HCT116 (cell line): ENCODE measurements at regions not wholly inside any gene's neighbourhood (a gene's known extent, or its start where the extent isn't known, plus 50 kb on each side); places are given as distances from the start of the nearest gene placed in this dataset.

Experiments used
- ATAC-seq: fragments of 200-7000 bp; cut with Tn5 transposase; 2 replicates; pipeline ENCODE4 v1.9.1; 2020; ENCODE audit warnings: mild to moderate bottlenecking, moderate library complexity
- BruUV-seq: library from RNA; stranded (reverse); fragments of 400-500 nt; replicated peaks from 2 replicates; lab custom pipeline; 2021; lab: Mats Ljungman, UMichigan
- CTCF ChIA-PET: fragments of 300-600 bp; sonication (Branson Sonifier 250); formaldehyde crosslinking; loops from one replicate; lab custom pipeline; 2021; ENCODE audit warnings: antibody characterized with exemption; lab: Charles Lee
- POLR2A ChIA-PET: fragments of 300-600, 350-600 bp; sonication (Branson Sonifier 250); formaldehyde crosslinking; loops from one replicate; lab custom pipeline; 2021; ENCODE audit warnings: antibody characterized with exemption; lab: Charles Lee
- RAD21 ChIA-PET, 2 experiments: fragments of 300-600 bp; sonication (Branson Sonifier 250); formaldehyde crosslinking; loops; one replicate each; lab custom pipeline; 2023; ENCODE audit warnings: low total read pairs in 2 of 2; ENCODE audit not compliant: uncharacterized antibody in 2 of 2, unreplicated experiment in 2 of 2, low non-redundant PET in 1 of 2; lab: Charles Lee
- DNase-seq: peaks from one replicate; pipeline ENCODE4 v3.0.0-alpha.2; 2010; ENCODE audit warnings: low read depth, low spot score
- H2AFZ ChIP-seq: fragments of 200-600 bp; shearing (Covaris generic), sonication (generic); 2 replicates; pipeline ENCODE4 v1.6.1; 2017; ENCODE audit warnings: low read depth, mixed run types, mixed read lengths, antibody characterized with exemption, low read length; ENCODE audit not compliant: poor library complexity, severe bottlenecking
- H3K27ac ChIP-seq: 2 replicates; pipeline ENCODE4 v1.5.1; 2012; ENCODE audit warnings: low read depth, low read length
- H3K27me3 ChIP-seq: fragments of 200-600 bp; sonication (generic); 2 replicates; pipeline ENCODE4 v1.6.1; 2016; ENCODE audit warnings: mixed run types, low read length, mixed read lengths; ENCODE audit not compliant: insufficient read depth
- H3K36me3 ChIP-seq, 2 experiments: fragments of 200-500 bp in 1 of 2; fragments of 200-600 bp in 1 of 2; sonication (Bioruptor generic) in 1 of 2; sonication (generic) in 1 of 2; 2 replicates each; pipeline versions ENCODE4 v1.5.1 to v1.6.1; 2014 to 2016; ENCODE audit warnings: low read length in 2 of 2, inconsistent platforms in 1 of 2, mixed read lengths in 1 of 2, mixed run types in 1 of 2; ENCODE audit not compliant: insufficient read depth in 2 of 2, control insufficient read depth in 1 of 2
- H3K4me1 ChIP-seq, 2 experiments: fragments of 200-600 bp in 1 of 2; sonication (generic) in 1 of 2; 2 replicates each; pipeline versions ENCODE4 v1.5.1 to v1.6.1; 2012 to 2017; ENCODE audit warnings: low read length in 2 of 2, inconsistent platforms in 1 of 2, mild to moderate bottlenecking in 1 of 2, mixed read lengths in 1 of 2, mixed run types in 1 of 2, moderate library complexity in 1 of 2; ENCODE audit not compliant: insufficient read depth in 2 of 2, control insufficient read depth in 1 of 2
- H3K4me2 ChIP-seq: fragments of 200-600 bp; sonication (generic); 2 replicates; pipeline ENCODE4 v1.6.1; 2017; ENCODE audit warnings: mixed run types, low read length, mixed read lengths
- H3K4me3 ChIP-seq, 2 experiments: fragments of 200-600 bp in 1 of 2; sonication (generic) in 1 of 2; replicated peaks in 1 of 2; 2 replicates each; pipeline ENCODE4 v1.5.1; 2011 to 2016; ENCODE audit warnings: low read length in 2 of 2, control low read depth in 1 of 2, low read depth in 1 of 2, mild to moderate bottlenecking in 1 of 2, mixed read lengths in 1 of 2, mixed run types in 1 of 2
- H3K79me2 ChIP-seq: fragments of 200-600 bp; sonication (generic); 2 replicates; pipeline ENCODE4 v1.6.1; 2017; ENCODE audit warnings: mild to moderate bottlenecking, mixed run types, low read length, moderate library complexity, mixed read lengths; ENCODE audit not compliant: insufficient read depth
- H3K9ac ChIP-seq: fragments of 200-600 bp; sonication (generic); 2 replicates; pipeline ENCODE4 v1.6.1; 2016; ENCODE audit warnings: low read length, mixed read lengths
- H3K9me2 ChIP-seq: fragments of 200-600 bp; sonication (generic), shearing (Covaris generic); 2 replicates; pipeline ENCODE4 v1.6.1; 2017; ENCODE audit warnings: mixed run types, mild to moderate bottlenecking, moderate library complexity; ENCODE audit not compliant: insufficient read depth
- H3K9me3 ChIP-seq, 2 experiments: fragments of 200-500 bp in 1 of 2; fragments of 200-600 bp in 1 of 2; sonication (Bioruptor generic) in 1 of 2; sonication (generic) in 1 of 2; 2 replicates each; pipeline ENCODE4 v1.6.1; 2014 to 2017; ENCODE audit warnings: low read length in 2 of 2, mixed read lengths in 2 of 2, inconsistent platforms in 1 of 2, low read depth in 1 of 2, mild to moderate bottlenecking in 1 of 2, mixed run types in 1 of 2, moderate library complexity in 1 of 2; ENCODE audit not compliant: control insufficient read depth in 1 of 2, insufficient read depth in 1 of 2
- H4K20me1 ChIP-seq: fragments of 200-600 bp; sonication (generic), shearing (Covaris generic); 2 replicates; pipeline ENCODE4 v1.6.1; 2017; ENCODE audit warnings: mixed run types, mild to moderate bottlenecking, moderate library complexity; ENCODE audit not compliant: insufficient read depth
- CEBPB ChIP-seq: IDR thresholded peaks from 2 replicates; pipeline ENCODE4 v1.6.1; 2012; ENCODE audit warnings: low read depth
- EGR1 ChIP-seq: IDR thresholded peaks from 2 replicates; pipeline ENCODE4 v1.6.1; 2012; ENCODE audit warnings: low read depth
- EZH2 ChIP-seq: fragments of 200-600 bp; sonication (generic); IDR thresholded peaks from 2 replicates; pipeline ENCODE4 v1.6.1; 2017; ENCODE audit warnings: antibody characterized with exemption, mixed run types
- FOSL1 ChIP-seq: IDR thresholded peaks from 2 replicates; pipeline ENCODE4 v1.6.1; 2012; ENCODE audit warnings: low read depth
- JUND ChIP-seq: IDR thresholded peaks from 2 replicates; pipeline ENCODE4 v1.6.1; 2012
- MAX ChIP-seq: IDR thresholded peaks from 2 replicates; pipeline ENCODE4 v1.6.1; 2012
- POLR2A ChIP-seq: IDR thresholded peaks from 2 replicates; pipeline ENCODE4 v1.7.0; 2011; ENCODE audit warnings: borderline replicate concordance; ENCODE audit not compliant: insufficient read depth, insufficient read length; ENCODE audit errors: extremely low read depth
- POLR2AphosphoS5 ChIP-seq: IDR thresholded peaks from 2 replicates; pipeline ENCODE4 v1.6.1; 2011; ENCODE audit warnings: mild to moderate bottlenecking, low read depth, low read length, moderate library complexity
- REST ChIP-seq: IDR thresholded peaks from 2 replicates; pipeline ENCODE4 v1.6.1; 2012; ENCODE audit warnings: low read depth
- SIN3A ChIP-seq: IDR thresholded peaks from 2 replicates; pipeline ENCODE4 v1.6.1; 2012; ENCODE audit warnings: low read depth
- SRF ChIP-seq: IDR thresholded peaks from 2 replicates; pipeline ENCODE4 v1.6.1; 2012; ENCODE audit warnings: low read depth
- YY1 ChIP-seq: IDR thresholded peaks from 2 replicates; pipeline ENCODE4 v1.6.1; 2011; ENCODE audit warnings: low read length, low read depth, moderate library complexity, mild to moderate bottlenecking; ENCODE audit not compliant: insufficient replicate concordance; ENCODE audit errors: extremely low read depth
- intact Hi-C: fragments of 100-400 bp; cut with micrococcal nuclease; formaldehyde crosslinking; loops from 2 replicates; pipeline ENCODE4 v1.10.0; 2022
- TF ChIP-seq, protein P1 (sequence below): IDR thresholded peaks from 2 replicates; pipeline ENCODE4 v1.6.1; 2012
- TF ChIP-seq, protein P2 (sequence below), 3 experiments: fragments of 200-600 bp in 1 of 3; sonication (generic) in 1 of 3; IDR thresholded peaks in 2 of 3; conservative IDR thresholded peaks in 1 of 3; 2 replicates each; pipeline ENCODE4 v1.5.1; 2012 to 2017; ENCODE audit warnings: low read depth in 2 of 3, low read length in 2 of 3, antibody characterized with exemption in 1 of 3, borderline replicate concordance in 1 of 3, control low read depth in 1 of 3, mild to moderate bottlenecking in 1 of 3, mixed read lengths in 1 of 3, mixed run types in 1 of 3, moderate library complexity in 1 of 3; ENCODE audit not compliant: insufficient read depth in 1 of 3

DNA sequence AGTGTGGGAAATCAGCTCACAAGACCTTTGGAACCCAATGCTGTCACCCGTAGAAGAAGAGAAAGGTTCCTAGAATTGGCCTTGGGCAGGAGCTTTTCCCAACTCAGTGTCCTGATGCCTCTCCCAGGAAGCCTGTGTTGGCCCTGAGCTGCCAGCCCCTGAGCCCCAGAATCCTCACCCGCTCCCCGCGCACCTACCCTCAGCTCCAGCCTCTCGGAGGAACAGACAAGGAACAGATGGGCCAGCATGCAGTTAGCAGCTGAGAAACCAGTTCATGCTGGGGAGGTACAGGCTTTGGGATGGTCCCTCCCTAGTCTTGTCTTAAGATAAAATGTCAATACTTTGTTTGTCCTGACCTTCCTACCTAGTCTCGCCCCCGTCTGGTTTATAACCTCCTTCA, 121.9 kb upstream of the CDH4 start:
- Histone ChIP-seq H3K4me1 (no peaks in the 10 kb centered on the region), H3K27ac (no peak overlapping the region), H3K4me3 (no peak overlapping the region), H3K9me2 (no peaks in the 10 kb centered on the region), H3K4me2 (no peak overlapping the region), H3K9me3 (peaks cover 6 to 7% of the 10 kb centered on the region in 2 experiments; a peak in 2 of 4 replicates), H2AFZ (no peak overlapping the region), H3K79me2 (no peaks in the 10 kb centered on the region), H3K9ac (no peak overlapping the region), H4K20me1 (no peaks in the 10 kb centered on the region), H3K27me3 (no peaks in the 10 kb centered on the region), H3K36me3 (no peaks in the 10 kb centered on the region)
- RAD21 ChIA-PET, result no interaction called here
- CTCF ChIA-PET, result no interaction called here
- intact Hi-C loops, result no loop called here
- DNase-seq (no peak), ATAC-seq (no peak)
- BruUV-seq, result no TSS peak
- TF ChIP-seq SRF (no peak), JUND (no peak), EGR1 (no peak), POLR2AphosphoS5 (no peak)
- POLR2A ChIA-PET, result no interaction called here

GRCh38 chr20:61131944-61132343, 120.1 kb upstream of the CDH4 start:
- TF ChIP-seq FOSL1 (no peak), REST (no peak), EZH2 (no peak), CEBPB (no peak), POLR2A (no peak), MAX (no peak), YY1 (no peak), POLR2AphosphoS5 (no peak), EGR1 (no peak), SIN3A (no peak)
- TF ChIP-seq, protein P1, sequence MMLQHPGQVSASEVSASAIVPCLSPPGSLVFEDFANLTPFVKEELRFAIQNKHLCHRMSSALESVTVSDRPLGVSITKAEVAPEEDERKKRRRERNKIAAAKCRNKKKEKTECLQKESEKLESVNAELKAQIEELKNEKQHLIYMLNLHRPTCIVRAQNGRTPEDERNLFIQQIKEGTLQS, result no peak
- TF ChIP-seq, protein P2, sequence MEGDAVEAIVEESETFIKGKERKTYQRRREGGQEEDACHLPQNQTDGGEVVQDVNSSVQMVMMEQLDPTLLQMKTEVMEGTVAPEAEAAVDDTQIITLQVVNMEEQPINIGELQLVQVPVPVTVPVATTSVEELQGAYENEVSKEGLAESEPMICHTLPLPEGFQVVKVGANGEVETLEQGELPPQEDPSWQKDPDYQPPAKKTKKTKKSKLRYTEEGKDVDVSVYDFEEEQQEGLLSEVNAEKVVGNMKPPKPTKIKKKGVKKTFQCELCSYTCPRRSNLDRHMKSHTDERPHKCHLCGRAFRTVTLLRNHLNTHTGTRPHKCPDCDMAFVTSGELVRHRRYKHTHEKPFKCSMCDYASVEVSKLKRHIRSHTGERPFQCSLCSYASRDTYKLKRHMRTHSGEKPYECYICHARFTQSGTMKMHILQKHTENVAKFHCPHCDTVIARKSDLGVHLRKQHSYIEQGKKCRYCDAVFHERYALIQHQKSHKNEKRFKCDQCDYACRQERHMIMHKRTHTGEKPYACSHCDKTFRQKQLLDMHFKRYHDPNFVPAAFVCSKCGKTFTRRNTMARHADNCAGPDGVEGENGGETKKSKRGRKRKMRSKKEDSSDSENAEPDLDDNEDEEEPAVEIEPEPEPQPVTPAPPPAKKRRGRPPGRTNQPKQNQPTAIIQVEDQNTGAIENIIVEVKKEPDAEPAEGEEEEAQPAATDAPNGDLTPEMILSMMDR (IDR thresholded peaks at IDR 0.05 in 2 of 3, conservative IDR thresholded peaks at IDR 0.05 in 1 of 3; ENCODE audit: borderline replicate concordance in 1 of 3, insufficient read depth in 1 of 3, low read depth in 2 of 3, low read length in 2 of 3), result no peak
- no peak overlapping the region for H3K4me3 ChIP-seq
- no peaks in the 10 kb centered on the region for H3K36me3 ChIP-seq
- H3K27ac ChIP-seq, result no peak overlapping the region
- POLR2A ChIA-PET, result no interaction called here
- ATAC-seq, result no peak
- H2AFZ ChIP-seq, result no peak overlapping the region
- intact Hi-C loops, result no loop called here
- no peaks in the 10 kb centered on the region for H3K4me1 ChIP-seq
- no TSS peak for BruUV-seq
- RAD21 ChIA-PET, result no interaction called here
- peaks cover 7 to 12% of the 10 kb centered on the region in 2 experiments; a peak in 2 of 4 replicates for H3K9me3 ChIP-seq
- H3K27me3 ChIP-seq, result no peaks in the 10 kb centered on the region
- CTCF ChIA-PET, result no interaction called here
- H4K20me1 ChIP-seq, result no peaks in the 10 kb centered on the region
- H3K9ac ChIP-seq, result no peak overlapping the region
- no peaks in the 10 kb centered on the region for H3K79me2 ChIP-seq
- DNase-seq, result no peak
- no peaks in the 10 kb centered on the region for H3K9me2 ChIP-seq
- no peak overlapping the region for H3K4me2 ChIP-seq
